Medulla oblongata (tissue), 1 donor: ENCODE measurements at regions not wholly inside any gene's neighbourhood (a gene's known extent, or its start where the extent isn't known, plus 50 kb on each side); places are given as distances from the start of the nearest gene placed in this dataset.

ENCODE experiments used
- DNase-seq: peaks from one replicate; pipeline ENCODE4 v3.0.0-alpha.2; 2015; ENCODE audit errors: extremely low spot score

- no peak for DNase-seq
Measured at GRCh38 chr6:168212362-168212761, 107.2 kb downstream of the DACT2 start.

- no peak for DNase-seq
Measured at GRCh38 chr6:168211681-168212080, 107.9 kb downstream of the DACT2 start.

DNA sequence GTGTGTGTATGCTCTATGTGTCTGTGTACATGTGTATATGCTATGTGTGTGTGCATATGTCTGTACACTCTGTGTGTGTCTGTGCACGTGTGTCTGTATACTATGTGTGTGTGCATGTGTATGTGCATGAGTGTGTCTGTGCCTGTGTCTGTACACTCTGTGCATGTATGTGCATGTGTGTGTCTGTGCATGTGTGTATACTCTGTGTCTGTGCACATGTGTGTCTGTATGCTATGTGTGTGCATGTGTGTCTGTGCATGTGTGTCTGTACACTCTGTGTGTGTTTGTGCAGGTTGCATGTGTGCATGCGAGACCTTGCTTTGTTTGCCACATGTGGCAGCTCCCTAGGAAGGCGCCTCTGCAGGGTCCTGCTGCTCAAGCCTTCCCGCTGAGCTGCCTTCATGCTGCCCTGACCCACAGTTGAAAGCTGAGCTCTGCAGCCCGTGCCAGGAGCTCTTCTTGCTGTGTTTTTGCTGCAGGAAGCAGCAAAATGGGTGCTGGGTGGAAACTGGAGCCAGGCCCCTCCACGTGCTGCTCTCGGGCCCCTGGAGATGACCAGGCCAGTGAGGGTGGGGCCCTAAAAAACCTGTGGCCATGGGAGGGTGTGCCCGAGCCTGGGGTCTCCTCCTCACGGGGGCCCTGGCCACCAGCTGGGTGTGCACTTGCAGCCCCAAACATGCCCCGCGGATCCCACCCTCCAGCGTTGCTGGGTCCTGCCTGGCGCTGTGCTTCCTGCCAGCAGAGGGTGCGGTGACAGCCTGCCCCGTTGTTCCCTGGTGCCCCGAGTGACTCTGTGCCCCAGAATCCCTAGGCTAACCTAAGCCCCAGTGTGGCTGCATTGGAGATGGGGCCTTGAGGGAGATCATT, 109.1 kb downstream of the DACT2 start:
- DNase-seq: no peak

DNA sequence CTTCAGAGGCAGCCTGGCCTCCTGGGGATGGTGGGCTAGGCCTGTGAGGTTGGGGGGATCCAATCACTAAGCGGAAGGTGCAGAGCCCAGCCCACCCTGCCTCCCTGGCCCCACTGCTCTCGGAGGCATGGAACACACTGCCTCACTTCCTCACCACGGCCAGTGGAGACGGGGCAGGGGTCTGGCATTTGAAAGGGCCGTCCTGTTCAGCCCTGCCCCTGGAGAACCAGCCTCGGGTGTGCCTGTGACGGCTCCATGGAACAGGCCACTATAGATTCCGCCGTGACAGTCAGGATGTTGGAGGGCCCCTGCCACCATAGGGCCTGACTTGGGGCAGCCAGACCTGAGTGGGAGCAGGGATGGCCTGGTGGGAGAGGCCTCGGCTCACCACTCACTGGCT, 110.2 kb downstream of the DACT2 start:
- no peak for DNase-seq

GRCh38 chr6:168208854-168209253, 110.7 kb downstream of the DACT2 start:
- no peak for DNase-seq

DNA sequence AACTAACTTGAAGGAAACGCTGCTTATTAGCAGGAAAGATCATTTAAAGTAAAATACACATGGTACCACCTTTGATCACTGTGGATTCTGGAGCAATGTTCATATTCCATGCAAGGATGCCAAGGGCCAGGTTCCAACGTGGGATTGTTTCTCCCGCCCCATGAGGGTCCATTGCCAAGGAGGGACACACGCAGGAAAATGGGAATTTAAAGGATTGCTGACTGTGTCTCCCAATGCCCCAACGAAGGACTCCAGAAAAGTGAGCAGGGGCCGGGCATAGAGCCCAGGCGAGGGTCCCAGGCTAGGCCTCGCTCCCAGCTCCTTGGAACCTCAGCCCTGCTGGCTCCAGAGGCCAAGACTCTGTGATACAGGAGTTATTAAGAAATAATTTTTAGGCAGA, 111.2 kb downstream of the DACT2 start:
- no peak for DNase-seq

DNA sequence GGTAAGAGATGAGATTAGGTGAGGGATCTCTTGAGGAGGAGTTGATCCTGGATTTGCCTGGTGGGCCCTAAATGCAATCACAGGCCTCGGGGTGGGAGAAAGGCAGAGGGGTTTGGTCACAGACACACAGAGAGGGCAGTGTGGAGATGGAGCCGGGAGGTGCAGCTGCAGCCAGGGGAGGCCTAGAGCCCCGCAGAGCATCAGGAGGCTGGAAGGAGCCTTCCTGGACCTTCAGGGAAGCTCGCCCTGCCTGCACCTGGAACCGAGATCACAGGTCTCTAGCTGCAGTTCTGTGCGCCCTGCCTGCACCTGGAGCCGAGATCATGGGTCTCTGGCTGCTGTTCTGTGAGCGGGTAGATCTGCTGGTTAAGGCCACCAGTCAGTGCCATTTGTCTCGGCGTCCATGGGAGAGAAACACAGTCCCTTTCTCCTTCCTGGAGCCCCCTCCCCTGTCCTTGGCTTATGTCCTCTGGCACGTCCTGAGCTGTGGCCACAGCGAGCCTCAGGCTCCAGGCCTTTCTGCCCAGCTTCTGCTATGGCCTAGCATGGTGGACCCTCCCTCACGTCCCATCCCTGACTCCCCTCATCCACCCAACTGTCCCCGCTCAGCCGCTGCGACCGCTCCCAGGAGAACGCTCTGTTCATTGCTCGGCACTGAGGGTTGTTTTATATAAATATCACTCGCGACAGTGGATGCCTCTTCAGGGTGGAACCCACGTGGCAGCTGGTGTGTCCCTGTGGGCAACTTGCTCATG, 112.0 kb downstream of the DACT2 start:
- DNase-seq: no peak

GRCh38 chr6:168206661-168207274, 112.8 kb downstream of the DACT2 start:
- peak; percentile 56 for DNase-seq

- DNase-seq: no peak
Measured at GRCh38 chr6:168206186-168206585, 113.4 kb downstream of the DACT2 start.

DNA sequence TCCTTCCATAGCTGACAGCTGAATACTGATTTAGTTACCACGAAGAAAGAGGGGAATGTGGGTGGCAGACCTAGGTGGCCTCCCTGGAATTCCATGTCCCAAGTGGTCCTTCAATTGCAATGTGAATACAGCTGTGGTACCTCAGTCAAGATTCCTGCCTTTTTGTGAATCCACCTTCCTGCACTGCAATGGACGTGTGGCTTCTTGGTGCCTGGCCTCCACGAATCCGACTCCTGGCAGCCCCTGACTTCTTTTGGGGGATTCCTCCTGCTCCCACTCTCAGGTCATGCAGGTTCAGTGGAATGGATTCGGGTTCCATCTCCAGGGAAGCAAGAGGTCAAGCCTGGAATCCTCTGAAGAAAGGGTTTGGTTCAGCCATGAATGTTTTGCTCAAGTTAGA, 117.8 kb downstream of the DACT2 start:
- DNase-seq: no peak

GRCh38 chr6:168201383-168201782, 118.2 kb downstream of the DACT2 start:
- DNase-seq: no peak

DNA sequence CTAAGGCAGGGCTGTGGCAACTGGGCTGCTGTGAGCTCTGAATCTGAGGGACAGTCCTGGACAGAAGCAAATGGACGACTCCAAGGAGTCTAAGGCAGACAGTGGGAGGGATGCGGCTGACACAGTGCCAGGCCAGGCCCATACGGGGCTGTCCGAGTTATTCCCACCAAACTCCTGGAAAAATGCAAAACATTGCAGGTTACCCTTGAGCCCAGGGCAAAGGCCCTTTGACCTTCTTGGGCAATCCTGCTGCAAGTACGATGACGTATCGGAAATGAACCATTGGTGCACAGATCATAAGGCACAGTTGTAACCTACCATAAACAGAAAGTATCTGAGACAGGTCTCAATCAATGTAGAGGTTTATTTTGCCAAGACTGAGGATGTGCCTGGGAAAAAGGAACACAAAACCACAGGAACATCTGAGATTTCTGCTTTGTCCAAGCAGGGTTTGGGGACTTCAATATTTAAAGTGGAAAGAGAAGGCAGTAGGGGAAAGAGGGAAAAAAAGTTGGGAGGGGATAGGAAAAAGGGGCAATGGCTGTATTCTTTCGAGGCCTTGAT, 118.9 kb downstream of the DACT2 start:
- no peak for DNase-seq

DNA sequence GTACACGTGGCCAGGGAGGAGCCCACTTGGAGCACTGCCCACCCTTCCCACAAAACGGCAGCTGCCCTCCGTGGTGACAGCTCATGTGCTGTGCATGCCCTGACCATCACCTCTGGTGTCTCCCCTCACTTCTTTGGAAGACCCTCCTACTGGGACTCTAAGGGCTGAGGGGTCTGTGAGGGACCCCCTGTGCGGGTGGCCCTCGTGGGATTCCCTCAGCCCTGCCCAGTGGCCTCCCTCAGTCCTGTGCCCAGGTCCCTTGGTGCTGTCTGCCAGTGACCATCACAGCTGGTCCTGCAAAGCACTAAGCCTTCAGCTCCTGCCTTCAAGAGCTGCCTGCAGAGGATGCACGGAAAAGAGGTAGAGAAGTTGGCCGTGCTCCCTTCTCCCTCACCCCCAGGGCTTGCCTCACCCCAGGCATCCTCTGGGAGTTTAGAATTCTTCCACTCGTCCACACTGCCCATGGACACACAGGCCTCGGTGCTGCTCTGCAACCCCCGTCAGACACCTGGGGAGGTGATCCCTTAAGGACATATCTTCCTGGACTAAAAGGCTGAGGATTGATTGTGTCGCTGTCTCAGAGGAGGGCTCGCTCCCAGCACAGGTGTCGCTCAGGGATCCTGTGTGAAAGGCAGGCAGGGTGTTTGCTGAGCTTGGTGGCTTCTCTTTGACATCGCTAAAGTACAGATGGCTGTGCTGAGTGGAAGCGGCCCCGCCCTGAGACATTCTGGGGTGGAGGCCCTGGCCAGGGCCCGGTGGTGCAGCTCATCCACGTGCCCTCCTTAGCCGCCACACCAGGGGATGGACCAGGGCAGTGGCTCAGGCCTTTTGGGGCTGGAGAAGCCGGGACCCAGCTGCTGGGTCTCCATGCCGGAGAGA, 119.5 kb upstream of the FRMD1 start:
- DNase-seq: no peak

- DNase-seq: no peak
Measured at GRCh38 chr6:168197636-168198301, 118.8 kb upstream of the FRMD1 start.

DNA sequence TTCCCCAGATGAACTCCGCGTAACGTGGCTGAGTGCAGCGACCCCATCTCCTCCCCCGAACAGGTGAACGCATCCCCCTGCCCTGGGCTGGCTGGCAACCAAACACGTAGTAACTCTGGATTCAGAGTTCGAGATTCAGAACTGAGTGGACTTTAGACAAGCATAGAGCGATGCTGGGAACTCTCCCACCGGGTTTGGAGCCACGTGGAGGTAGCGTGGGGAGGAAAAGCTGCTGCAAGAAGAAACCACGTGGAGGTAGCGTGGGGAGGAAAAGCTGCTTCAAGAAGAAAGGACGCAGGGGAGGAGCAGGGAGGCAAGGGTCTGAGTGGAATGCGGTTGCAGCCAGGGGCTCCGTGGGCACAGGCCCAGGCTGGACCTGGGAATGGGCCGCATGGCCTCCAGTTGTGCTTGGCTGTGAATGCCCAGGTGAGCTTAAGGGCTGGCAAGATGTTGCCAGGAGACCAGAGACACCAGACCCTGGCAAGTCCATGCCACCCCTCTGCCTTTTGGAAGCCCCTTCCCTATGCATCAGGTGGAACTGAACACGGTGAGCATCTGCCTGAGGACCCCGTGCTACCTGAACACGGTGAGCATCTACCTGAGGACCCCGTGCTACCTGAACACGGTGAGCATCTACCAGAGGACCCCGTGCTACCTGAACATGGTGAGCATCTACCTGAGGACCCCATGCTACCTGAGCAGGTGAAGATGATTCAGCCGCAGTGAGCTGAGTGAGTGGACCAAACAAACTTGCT, 118.0 kb upstream of the FRMD1 start:
- no peak for DNase-seq

DNA sequence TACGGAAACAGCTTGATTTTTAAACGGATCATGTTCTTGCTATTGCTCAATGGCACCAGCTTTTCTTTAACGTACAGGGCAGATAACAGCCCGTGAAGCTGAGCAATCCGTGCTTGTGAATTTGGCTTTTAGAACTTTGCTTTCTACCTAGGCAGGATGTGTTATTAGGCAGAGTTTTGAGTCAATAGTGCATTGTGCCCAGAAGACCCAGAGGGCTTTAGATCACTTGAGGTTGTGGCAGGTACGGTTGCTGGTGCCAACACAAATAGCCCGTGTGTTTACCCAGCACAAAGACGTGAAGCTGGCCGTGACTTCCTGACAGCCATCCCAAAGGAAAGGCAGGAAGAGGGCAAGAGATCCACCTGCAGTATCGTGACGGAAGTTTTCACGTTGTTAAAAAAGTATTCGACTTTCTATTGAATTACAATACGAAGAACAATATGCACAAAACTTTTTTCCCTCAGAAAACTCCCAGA, 117.4 kb upstream of the FRMD1 start:
- no peak for DNase-seq

DNA sequence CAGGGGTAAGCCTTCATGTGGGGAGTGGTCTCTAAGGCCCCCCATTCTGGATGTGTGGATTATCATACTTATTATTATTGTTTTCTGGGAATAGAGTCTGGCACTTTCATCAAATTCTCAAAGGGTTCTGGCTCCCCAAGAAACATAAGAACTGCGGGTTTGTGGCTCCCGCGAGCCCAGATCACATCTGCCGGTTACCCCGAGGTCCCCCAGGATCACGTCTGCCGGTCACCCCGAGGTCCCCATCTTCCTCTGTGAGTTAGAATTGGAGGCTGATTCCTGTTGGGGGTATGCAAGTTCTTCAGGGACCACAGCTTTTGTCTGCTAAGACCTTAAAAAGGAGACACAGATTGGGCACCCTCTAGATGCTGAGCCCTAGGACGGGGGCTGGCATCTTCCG, 116.7 kb upstream of the FRMD1 start:
- DNase-seq: no peak

GRCh38 chr6:168194732-168195567, 115.9 kb upstream of the FRMD1 start:
- DNase-seq: no peak
